ENCODE measurements at regions not wholly inside any gene's neighbourhood (a gene's known extent, or its start where the extent isn't known, plus 50 kb on each side); places are given as distances from the start of the nearest gene placed in this dataset.

DNA sequence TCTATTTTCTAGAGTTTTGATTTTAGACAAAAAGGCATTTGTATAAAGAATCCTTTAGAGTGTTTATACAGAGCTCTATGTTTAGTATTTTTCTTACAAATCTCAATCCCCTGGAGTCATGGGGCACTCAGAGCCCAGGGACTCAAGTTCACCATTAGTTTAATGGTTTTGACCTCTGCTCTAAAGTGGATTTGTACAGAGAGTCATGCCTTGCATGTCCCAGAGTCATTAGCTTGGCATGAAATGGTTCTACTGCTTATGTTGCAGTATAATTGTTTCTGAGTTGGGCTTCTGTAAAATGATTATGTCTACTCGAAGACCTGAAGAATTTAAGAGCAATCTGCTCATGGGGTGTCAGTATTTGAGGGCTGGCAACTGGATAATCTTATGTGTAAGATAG lies 406.2 kb downstream of the DLEU7 start:
- TF ChIP-seq, protein P1, sequence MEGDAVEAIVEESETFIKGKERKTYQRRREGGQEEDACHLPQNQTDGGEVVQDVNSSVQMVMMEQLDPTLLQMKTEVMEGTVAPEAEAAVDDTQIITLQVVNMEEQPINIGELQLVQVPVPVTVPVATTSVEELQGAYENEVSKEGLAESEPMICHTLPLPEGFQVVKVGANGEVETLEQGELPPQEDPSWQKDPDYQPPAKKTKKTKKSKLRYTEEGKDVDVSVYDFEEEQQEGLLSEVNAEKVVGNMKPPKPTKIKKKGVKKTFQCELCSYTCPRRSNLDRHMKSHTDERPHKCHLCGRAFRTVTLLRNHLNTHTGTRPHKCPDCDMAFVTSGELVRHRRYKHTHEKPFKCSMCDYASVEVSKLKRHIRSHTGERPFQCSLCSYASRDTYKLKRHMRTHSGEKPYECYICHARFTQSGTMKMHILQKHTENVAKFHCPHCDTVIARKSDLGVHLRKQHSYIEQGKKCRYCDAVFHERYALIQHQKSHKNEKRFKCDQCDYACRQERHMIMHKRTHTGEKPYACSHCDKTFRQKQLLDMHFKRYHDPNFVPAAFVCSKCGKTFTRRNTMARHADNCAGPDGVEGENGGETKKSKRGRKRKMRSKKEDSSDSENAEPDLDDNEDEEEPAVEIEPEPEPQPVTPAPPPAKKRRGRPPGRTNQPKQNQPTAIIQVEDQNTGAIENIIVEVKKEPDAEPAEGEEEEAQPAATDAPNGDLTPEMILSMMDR (IDR thresholded peaks at IDR 0.05; ENCODE audit: low read length): no peak
- no peak for TF ChIP-seq EZH2 (IDR thresholded peaks at IDR 0.05; ENCODE audit: borderline replicate concordance, low read length)

Measured in OCI-LY1 (cell line).